ENCODE measurements at regions not wholly inside any gene's neighbourhood (a gene's known extent, or its start where the extent isn't known, plus 50 kb on each side); places are given as distances from the start of the nearest gene placed in this dataset.

DNA sequence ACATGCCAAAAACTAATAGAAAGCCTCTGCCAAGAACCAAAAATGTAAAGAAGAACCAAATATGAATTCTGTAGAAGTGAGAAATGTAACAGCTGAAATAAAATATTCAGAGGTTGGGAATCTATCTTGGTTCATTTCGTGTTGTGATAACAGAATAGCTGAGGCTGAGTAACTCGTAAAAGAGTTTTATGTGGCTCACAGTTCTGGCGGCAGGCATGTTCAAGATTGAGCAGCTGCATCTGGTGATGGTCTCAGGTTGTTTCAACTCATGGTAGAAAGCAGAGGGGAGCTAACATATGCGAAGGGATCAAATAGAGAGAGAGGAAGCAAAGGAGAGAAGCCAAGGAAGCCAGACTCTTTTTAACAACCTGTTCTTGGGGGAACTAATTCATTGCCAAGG is 717.2 kb downstream of the TNS3 start (continued):
- TF ChIP-seq, protein P1, sequence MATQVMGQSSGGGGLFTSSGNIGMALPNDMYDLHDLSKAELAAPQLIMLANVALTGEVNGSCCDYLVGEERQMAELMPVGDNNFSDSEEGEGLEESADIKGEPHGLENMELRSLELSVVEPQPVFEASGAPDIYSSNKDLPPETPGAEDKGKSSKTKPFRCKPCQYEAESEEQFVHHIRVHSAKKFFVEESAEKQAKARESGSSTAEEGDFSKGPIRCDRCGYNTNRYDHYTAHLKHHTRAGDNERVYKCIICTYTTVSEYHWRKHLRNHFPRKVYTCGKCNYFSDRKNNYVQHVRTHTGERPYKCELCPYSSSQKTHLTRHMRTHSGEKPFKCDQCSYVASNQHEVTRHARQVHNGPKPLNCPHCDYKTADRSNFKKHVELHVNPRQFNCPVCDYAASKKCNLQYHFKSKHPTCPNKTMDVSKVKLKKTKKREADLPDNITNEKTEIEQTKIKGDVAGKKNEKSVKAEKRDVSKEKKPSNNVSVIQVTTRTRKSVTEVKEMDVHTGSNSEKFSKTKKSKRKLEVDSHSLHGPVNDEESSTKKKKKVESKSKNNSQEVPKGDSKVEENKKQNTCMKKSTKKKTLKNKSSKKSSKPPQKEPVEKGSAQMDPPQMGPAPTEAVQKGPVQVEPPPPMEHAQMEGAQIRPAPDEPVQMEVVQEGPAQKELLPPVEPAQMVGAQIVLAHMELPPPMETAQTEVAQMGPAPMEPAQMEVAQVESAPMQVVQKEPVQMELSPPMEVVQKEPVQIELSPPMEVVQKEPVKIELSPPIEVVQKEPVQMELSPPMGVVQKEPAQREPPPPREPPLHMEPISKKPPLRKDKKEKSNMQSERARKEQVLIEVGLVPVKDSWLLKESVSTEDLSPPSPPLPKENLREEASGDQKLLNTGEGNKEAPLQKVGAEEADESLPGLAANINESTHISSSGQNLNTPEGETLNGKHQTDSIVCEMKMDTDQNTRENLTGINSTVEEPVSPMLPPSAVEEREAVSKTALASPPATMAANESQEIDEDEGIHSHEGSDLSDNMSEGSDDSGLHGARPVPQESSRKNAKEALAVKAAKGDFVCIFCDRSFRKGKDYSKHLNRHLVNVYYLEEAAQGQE (IDR thresholded peaks at IDR 0.05; ENCODE audit: unreplicated experiment), result no peak
- no peak for TF ChIP-seq EZH2phosphoT487 (IDR thresholded peaks at IDR 0.05; ENCODE audit: unreplicated experiment)
- no peak for TF ChIP-seq JUNB (IDR thresholded peaks at IDR 0.05; ENCODE audit: unreplicated experiment)
- no peak for TF ChIP-seq CREB1 (CRISPR knock-in tag; IDR thresholded peaks at IDR 0.05; ENCODE audit: low read depth)
- TF ChIP-seq, protein P2, sequence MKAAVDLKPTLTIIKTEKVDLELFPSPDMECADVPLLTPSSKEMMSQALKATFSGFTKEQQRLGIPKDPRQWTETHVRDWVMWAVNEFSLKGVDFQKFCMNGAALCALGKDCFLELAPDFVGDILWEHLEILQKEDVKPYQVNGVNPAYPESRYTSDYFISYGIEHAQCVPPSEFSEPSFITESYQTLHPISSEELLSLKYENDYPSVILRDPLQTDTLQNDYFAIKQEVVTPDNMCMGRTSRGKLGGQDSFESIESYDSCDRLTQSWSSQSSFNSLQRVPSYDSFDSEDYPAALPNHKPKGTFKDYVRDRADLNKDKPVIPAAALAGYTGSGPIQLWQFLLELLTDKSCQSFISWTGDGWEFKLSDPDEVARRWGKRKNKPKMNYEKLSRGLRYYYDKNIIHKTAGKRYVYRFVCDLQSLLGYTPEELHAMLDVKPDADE (IDR thresholded peaks at IDR 0.05), result no peak

DNA sequence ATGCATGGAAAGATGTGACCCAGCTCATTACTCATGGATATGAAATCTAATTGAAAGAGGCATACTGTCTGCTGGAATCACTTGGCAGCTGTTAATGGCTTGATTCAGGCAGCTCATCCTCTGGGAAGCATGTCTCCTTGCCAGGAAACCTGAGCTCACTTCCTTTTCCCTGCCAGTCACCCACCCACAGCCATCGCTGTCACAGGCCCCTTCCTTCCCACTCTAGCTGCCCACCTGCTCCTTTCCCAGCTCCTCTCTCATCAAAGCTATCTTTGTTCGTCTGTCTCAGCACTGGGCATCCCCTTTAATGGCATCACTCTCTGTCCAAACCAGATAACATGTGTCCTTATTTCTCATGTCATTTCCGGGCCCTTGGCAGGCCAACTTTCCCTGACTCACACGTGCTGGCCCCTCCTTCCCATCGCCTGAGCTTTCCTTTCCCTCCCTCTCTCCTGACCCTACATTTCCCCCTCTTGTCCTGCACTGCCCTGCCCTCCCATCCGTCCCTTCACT is 721.9 kb downstream of the TNS3 start:
- no peaks in the 10 kb centered on the region for H3F3A ChIP-seq (replicated peaks; ENCODE audit: low read depth)
- no peaks in the 10 kb centered on the region for H3K9me3 Mint-ChIP-seq
- DNase-seq (ENCODE audit: low spot score), result no peak
- H3K36me3 Mint-ChIP-seq (ENCODE audit: low read depth), result no peaks in the 10 kb centered on the region
- H3K4me1 Mint-ChIP-seq, result no peaks in the 10 kb centered on the region; the same call in 1 of the 3 replicates
- H3K27ac ChIP-seq (ENCODE audit: low read depth), result no peak overlapping the region
- H3K9me2 ChIP-seq (ENCODE audit: insufficient read depth), result peaks cover 3% of the 10 kb centered on the region; the same call in 1 of the 2 replicates
- TF ChIP-seq, protein P2 (IDR thresholded peaks at IDR 0.05), result no peak
- no peak for TF ChIP-seq EZH2 (IDR thresholded peaks at IDR 0.05; ENCODE audit: low read depth, unreplicated experiment)
- TF ChIP-seq, protein P1 (IDR thresholded peaks at IDR 0.05; ENCODE audit: unreplicated experiment), result no peak
- TF ChIP-seq JUNB (IDR thresholded peaks at IDR 0.05; ENCODE audit: unreplicated experiment), result no peak
- TF ChIP-seq, protein P3, sequence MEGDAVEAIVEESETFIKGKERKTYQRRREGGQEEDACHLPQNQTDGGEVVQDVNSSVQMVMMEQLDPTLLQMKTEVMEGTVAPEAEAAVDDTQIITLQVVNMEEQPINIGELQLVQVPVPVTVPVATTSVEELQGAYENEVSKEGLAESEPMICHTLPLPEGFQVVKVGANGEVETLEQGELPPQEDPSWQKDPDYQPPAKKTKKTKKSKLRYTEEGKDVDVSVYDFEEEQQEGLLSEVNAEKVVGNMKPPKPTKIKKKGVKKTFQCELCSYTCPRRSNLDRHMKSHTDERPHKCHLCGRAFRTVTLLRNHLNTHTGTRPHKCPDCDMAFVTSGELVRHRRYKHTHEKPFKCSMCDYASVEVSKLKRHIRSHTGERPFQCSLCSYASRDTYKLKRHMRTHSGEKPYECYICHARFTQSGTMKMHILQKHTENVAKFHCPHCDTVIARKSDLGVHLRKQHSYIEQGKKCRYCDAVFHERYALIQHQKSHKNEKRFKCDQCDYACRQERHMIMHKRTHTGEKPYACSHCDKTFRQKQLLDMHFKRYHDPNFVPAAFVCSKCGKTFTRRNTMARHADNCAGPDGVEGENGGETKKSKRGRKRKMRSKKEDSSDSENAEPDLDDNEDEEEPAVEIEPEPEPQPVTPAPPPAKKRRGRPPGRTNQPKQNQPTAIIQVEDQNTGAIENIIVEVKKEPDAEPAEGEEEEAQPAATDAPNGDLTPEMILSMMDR (conservative IDR thresholded peaks at IDR 0.05; ENCODE audit: low read depth in 2 of 2), result no peak
- TF ChIP-seq STAT1 (IDR thresholded peaks at IDR 0.05; ENCODE audit: unreplicated experiment), result no peak
- TF ChIP-seq EZH2phosphoT487 (IDR thresholded peaks at IDR 0.05; ENCODE audit: unreplicated experiment), result no peak
- no peak for TF ChIP-seq NANOG (IDR thresholded peaks at IDR 0.05; ENCODE audit: borderline replicate concordance)
- no peak for TF ChIP-seq ZNF114 (CRISPR knock-in tag; IDR thresholded peaks at IDR 0.05)
- H3K27ac Mint-ChIP-seq, result no peak overlapping the region
- H3K4me3 Mint-ChIP-seq, result no peak overlapping the region
- no peaks in the 10 kb centered on the region for H3K79me2 ChIP-seq (replicated peaks; ENCODE audit: insufficient read depth)
- H3K27me3 ChIP-seq (ENCODE audit: insufficient read depth), result no peaks in the 10 kb centered on the region
- H3K4me3 ChIP-seq, result no peak overlapping the region
- no peaks in the 10 kb centered on the region for H4K20me1 ChIP-seq (replicated peaks; ENCODE audit: insufficient read depth)
- no peak for ATAC-seq
- no peaks in the 10 kb centered on the region for H3K36me3 ChIP-seq (ENCODE audit: insufficient read depth)
- 0 out of 2 replicates have a peak overlapping the region, but pooled peaks have one; percentile 32 for H2AFZ ChIP-seq
- no peak overlapping the region for H3K4me2 ChIP-seq
- H3K27me3 Mint-ChIP-seq (ENCODE audit: insufficient read depth, low read depth, poor library complexity), result peaks cover 3% of the 10 kb centered on the region
- no peaks in the 10 kb centered on the region for H3K4me1 ChIP-seq (ENCODE audit: insufficient read depth)
